B cell (primary cell): ENCODE measurements at regions not wholly inside any gene's neighbourhood (a gene's known extent, or its start where the extent isn't known, plus 50 kb on each side); places are given as distances from the start of the nearest gene placed in this dataset.

Source experiments
- ATAC-seq: fragments of 200-7000 bp; cut with Tn5 transposase; one replicate; pipeline ENCODE4 v1.10.0; 2021; ENCODE audit warnings: low read depth, mild to moderate bottlenecking, moderate number of reproducible peaks, moderate library complexity
- CTCF ChIA-PET: fragments of 350-600 bp; sonication (Branson Sonifier 250); formaldehyde crosslinking; loops from one replicate; lab custom pipeline; 2021; ENCODE audit warnings: antibody characterized with exemption, inconsistent platforms; lab: Charles Lee
- POLR2A ChIA-PET: fragments of 350-600 bp; sonication (Branson Sonifier 250); formaldehyde crosslinking; loops from one replicate; lab custom pipeline; 2021; ENCODE audit warnings: antibody characterized with exemption; lab: Charles Lee
- DNase-seq: peaks from one replicate; pipeline ENCODE4 v3.0.0; 2013
- H2AFZ ChIP-seq: 2 replicates; pipeline ENCODE4 v1.6.1; 2012; ENCODE audit warnings: mild to moderate bottlenecking, low read depth, low read length; ENCODE audit not compliant: insufficient read depth, poor library complexity, severe bottlenecking
- H3K27ac ChIP-seq, 2 donors: 1 replicate in 1 of 2; 2 replicates in 1 of 2; pipeline ENCODE4 v1.5.1; 2012 to 2013; ENCODE audit warnings: low read length in 2 of 2, mild to moderate bottlenecking in 2 of 2, moderate library complexity in 1 of 2
- H3K27me3 ChIP-seq, 4 experiments: fragments of 200-600 bp in 1 of 4; sonication (generic) in 1 of 4; replicated peaks in 1 of 4; 1 replicate in 2 of 4; 2 replicates in 2 of 4; pipeline versions ENCODE4 v1.6.1 to v1.7.0; 2013 to 2016; ENCODE audit warnings: low read length in 3 of 4, mild to moderate bottlenecking in 2 of 4, mixed read lengths in 1 of 4, moderate library complexity in 1 of 4; ENCODE audit not compliant: insufficient read depth in 4 of 4, control insufficient read depth in 3 of 4; ENCODE audit errors: control extremely low read depth in 1 of 4
- H3K36me3 ChIP-seq, 2 experiments: replicated peaks in 1 of 2; 1 replicate in 1 of 2; 2 replicates in 1 of 2; pipeline versions ENCODE4 v1.6.1 to v1.7.1; 2013; ENCODE audit warnings: low read length in 1 of 2; ENCODE audit not compliant: insufficient read depth in 2 of 2, control insufficient read depth in 1 of 2; ENCODE audit errors: control extremely low read depth in 1 of 2, extremely low read depth in 1 of 2
- H3K4me1 ChIP-seq, 2 donors: fragments of 200-600 bp in 1 of 2; sonication (generic) in 1 of 2; 1 replicate in 1 of 2; 2 replicates in 1 of 2; pipeline versions ENCODE4 v1.5.1 to v1.6.1; 2013 to 2017; ENCODE audit warnings: low read length in 2 of 2; ENCODE audit not compliant: control insufficient read depth in 2 of 2, insufficient read depth in 2 of 2
- H3K4me2 ChIP-seq: replicated peaks from 2 replicates; pipeline ENCODE3; 2012; ENCODE audit warnings: mild to moderate bottlenecking, low read depth, low read length; ENCODE audit not compliant: poor library complexity, severe bottlenecking
- H3K4me3 ChIP-seq, 5 experiments: fragments of 200-600 bp in 1 of 5; sonication (generic) in 1 of 5; 1 replicate in 3 of 5; 2 replicates in 2 of 5; pipeline versions ENCODE4 v1.5.1 to v1.7.0; 2011 to 2016; ENCODE audit warnings: low read length in 4 of 5, mild to moderate bottlenecking in 4 of 5, low read depth in 2 of 5, control low read depth in 1 of 5, moderate library complexity in 1 of 5; ENCODE audit not compliant: insufficient read depth in 1 of 5; ENCODE audit errors: control extremely low read depth in 1 of 5, extremely low read depth in 1 of 5
- H3K79me2 ChIP-seq: fragments of 200-600 bp; sonication (generic); one replicate; pipeline ENCODE4 v1.6.0; 2016; ENCODE audit warnings: low read length; ENCODE audit not compliant: control insufficient read depth, insufficient read depth
- H3K9ac ChIP-seq: fragments of 200-600 bp; sonication (generic); 2 replicates; pipeline ENCODE4 v1.6.1; 2017; ENCODE audit warnings: mild to moderate bottlenecking, low read length, moderate library complexity
- H3K9me3 ChIP-seq, 3 donors: one replicate each; pipeline versions ENCODE4 v1.6.1 to v1.7.1; 2013; ENCODE audit warnings: low read length in 2 of 3; ENCODE audit not compliant: control insufficient read depth in 2 of 3, insufficient read depth in 1 of 3; ENCODE audit errors: control extremely low read depth in 1 of 3
- H4K20me1 ChIP-seq: 2 replicates; pipeline ENCODE4 v1.6.0; 2012; ENCODE audit warnings: mild to moderate bottlenecking, low read length; ENCODE audit not compliant: insufficient read depth, control insufficient read depth, poor library complexity, severe bottlenecking
- H3K27ac Mint-ChIP-seq: one replicate; pipeline ENCODE4 v1.8.0; 2021; ENCODE audit warnings: mixed read lengths
- H3K27me3 Mint-ChIP-seq: one replicate; pipeline ENCODE4 v1.8.0; 2021; ENCODE audit warnings: mixed read lengths
- H3K4me1 Mint-ChIP-seq: one replicate; pipeline ENCODE4 v1.8.0; 2021; ENCODE audit warnings: mixed read lengths
- H3K4me3 Mint-ChIP-seq: one replicate; pipeline ENCODE4 v1.8.0; 2021; ENCODE audit warnings: mixed read lengths
- H3K9me3 Mint-ChIP-seq: one replicate; pipeline ENCODE4 v1.8.0; 2022; ENCODE audit warnings: mixed read lengths; ENCODE audit not compliant: insufficient read depth
- CTCF ChIP-seq: fragments of 200-600 bp; IDR thresholded peaks from one replicate; pipeline ENCODE4 v1.8.0; 2022; ENCODE audit warnings: antibody characterized with exemption, mild to moderate bottlenecking
- EZH2 ChIP-seq: IDR thresholded peaks from 2 replicates; pipeline ENCODE4 v1.6.1; 2012; ENCODE audit warnings: borderline replicate concordance, low read depth, mild to moderate bottlenecking, moderate library complexity, low read length; ENCODE audit not compliant: insufficient read depth, poor library complexity, severe bottlenecking
- WGBS: methylation state at CpG from one replicate; pipeline ENCODE4 v1.1.5; 2013; ENCODE audit warnings: missing lambda C conversion rate; ENCODE audit not compliant: insufficient coverage; 5-methylcytosine and 5-hydroxymethylcytosine counted together
- intact Hi-C: fragments of 100-400 bp; cut with micrococcal nuclease; formaldehyde crosslinking; loops from one replicate; pipeline ENCODE4 v1.10.0; 2022

DNA sequence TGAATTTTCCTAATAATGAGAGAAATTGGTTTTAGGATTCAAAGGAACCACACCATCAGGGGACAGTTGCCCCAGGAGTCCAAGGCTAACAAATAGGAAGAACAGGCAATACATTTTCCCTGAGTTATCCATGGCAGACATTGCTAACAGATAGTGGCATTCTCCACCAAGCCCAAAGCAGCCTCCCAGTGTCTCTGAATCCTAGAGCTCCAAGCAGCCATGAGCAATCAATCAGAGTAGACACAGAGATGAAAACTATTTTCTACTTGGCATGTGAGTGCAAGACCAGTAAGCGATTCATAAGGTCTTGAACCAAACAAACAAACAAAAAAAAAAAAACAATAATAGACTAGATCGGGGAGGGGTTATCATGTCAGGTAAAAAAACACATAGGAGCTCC, 515.7 kb downstream of the MED13L start:
- no peak overlapping the region for H2AFZ ChIP-seq
- ATAC-seq: no peak

GRCh38 chr12:115760231-115760630, 517.3 kb downstream of the MED13L start:
- H3K9me3 Mint-ChIP-seq: no peaks in the 10 kb centered on the region
- H3K27me3 Mint-ChIP-seq: peaks cover 8% of the 10 kb centered on the region
- Histone ChIP-seq H3K79me2 (no peaks in the 10 kb centered on the region), H3K27ac (no peak overlapping the region), H3K27me3 (peaks cover 0 to 7% (median 0%) of the 10 kb centered on the region in 4 experiments), H3K9ac (no peak overlapping the region), H4K20me1 (no peaks in the 10 kb centered on the region), H2AFZ (no peak overlapping the region), H3K9me3 (no peaks in the 10 kb centered on the region), H3K4me2 (no peak overlapping the region), H3K4me1 (no peaks in the 10 kb centered on the region), H3K36me3 (no peaks in the 10 kb centered on the region), H3K4me3 (no peak overlapping the region)
- TF ChIP-seq EZH2 (no peak), CTCF (no peak)
- H3K4me3 Mint-ChIP-seq: no peak overlapping the region
- CTCF ChIA-PET: no interaction called here
- H3K4me1 Mint-ChIP-seq: no peaks in the 10 kb centered on the region
- DNase-seq (no peak), ATAC-seq (no peak)
- intact Hi-C loops: no loop called here
- WGBS: 92% methylated on average over 4 of the region's 5 CpGs
- POLR2A ChIA-PET: no interaction called here
- H3K27ac Mint-ChIP-seq: no peak overlapping the region

More for the DNA sequence above, 515.7 kb downstream of the MED13L start:
- Mint-ChIP-seq H3K27me3 (peaks cover 4% of the 10 kb centered on the region), H3K9me3 (no peaks in the 10 kb centered on the region), H3K4me3 (no peak overlapping the region), H3K27ac (no peak overlapping the region), H3K4me1 (no peaks in the 10 kb centered on the region)
- no CpG with 5 or more reads among the region's 2 CpGs for WGBS
- H3K9me3 ChIP-seq: no peaks in the 10 kb centered on the region
- no peaks in the 10 kb centered on the region for H3K79me2 ChIP-seq
- no peak for TF ChIP-seq EZH2
- TF ChIP-seq CTCF: no peak
- H4K20me1 ChIP-seq: no peaks in the 10 kb centered on the region
- H3K4me1 ChIP-seq: no peaks in the 10 kb centered on the region
- no peaks in the 10 kb centered on the region for H3K36me3 ChIP-seq
- peaks cover 0 to 7% (median 0%) of the 10 kb centered on the region in 4 experiments for H3K27me3 ChIP-seq
- no peak overlapping the region for H3K27ac ChIP-seq
- intact Hi-C loops: no loop called here
- no peak overlapping the region for H3K9ac ChIP-seq
- DNase-seq: no peak
- ChIA-PET CTCF (no interaction called here), POLR2A (no interaction called here)
- H3K4me2 ChIP-seq: no peak overlapping the region
- H3K4me3 ChIP-seq: no peak overlapping the region
